PC-9 (cell line): ENCODE measurements at regions not wholly inside any gene's neighbourhood (a gene's known extent, or its start where the extent isn't known, plus 50 kb on each side); places are given as distances from the start of the nearest gene placed in this dataset.

Experiments used
- BruUV-seq: library from RNA; stranded (reverse); fragments of 400-500 nt; replicated peaks from 2 replicates; lab custom pipeline; 2021; lab: Mats Ljungman, UMichigan
- CTCF ChIA-PET: fragments of 300-600 bp; sonication (Branson Sonifier 250); formaldehyde crosslinking; loops from one replicate; lab custom pipeline; 2022; ENCODE audit warnings: antibody characterized with exemption; lab: Charles Lee
- POLR2A ChIA-PET: fragments of 300-600 bp; sonication (Branson Sonifier 250); formaldehyde crosslinking; loops from one replicate; lab custom pipeline; 2022; ENCODE audit warnings: antibody characterized with exemption; ENCODE audit not compliant: unreplicated experiment; lab: Charles Lee
- DNase-seq, 2 experiments: peaks; one replicate each; pipeline versions ENCODE4 v3.0.0 to v3.0.0-alpha.2; 2015 to 2022; ENCODE audit warnings: mixed read lengths in 1 of 2
- H2AFZ ChIP-seq: fragments of 200-600 bp; sonication (generic); 2 replicates; pipeline ENCODE4 v1.8.1; 2017; ENCODE audit warnings: antibody characterized with exemption
- H3F3A ChIP-seq: fragments of 200-600 bp; sonication (generic); 2 replicates; pipeline ENCODE4 v1.8.1; 2017; ENCODE audit warnings: antibody characterized with exemption, mild to moderate bottlenecking, low read depth; ENCODE audit not compliant: insufficient read depth
- H3K27ac ChIP-seq: fragments of 200-600 bp; sonication (generic); 2 replicates; pipeline ENCODE4 v1.6.1; 2016; ENCODE audit warnings: mixed run types
- H3K27me3 ChIP-seq: fragments of 200-600 bp; sonication (generic); 2 replicates; pipeline ENCODE4 v1.6.1; 2016; ENCODE audit warnings: low read depth, mixed run types; ENCODE audit not compliant: insufficient read depth
- H3K36me3 ChIP-seq: fragments of 200-600 bp; sonication (generic); 2 replicates; pipeline ENCODE4 v1.6.1; 2016; ENCODE audit warnings: low read depth, mixed run types
- H3K4me1 ChIP-seq: fragments of 200-600 bp; sonication (generic); replicated peaks from 2 replicates; pipeline ENCODE4 v1.6.1; 2016; ENCODE audit warnings: mixed run types; ENCODE audit not compliant: insufficient read depth
- H3K4me2 ChIP-seq: fragments of 200-600 bp; sonication (generic); 2 replicates; pipeline ENCODE4 v1.6.1; 2017; ENCODE audit warnings: mixed run types
- H3K4me3 ChIP-seq: fragments of 200-600 bp; sonication (generic); 2 replicates; pipeline ENCODE4 v1.6.1; 2016; ENCODE audit warnings: mixed run types
- H3K79me2 ChIP-seq: fragments of 200-600 bp; sonication (generic); 2 replicates; pipeline ENCODE4 v1.6.1; 2017; ENCODE audit warnings: low read depth, mixed run types
- H3K9me2 ChIP-seq: fragments of 200-600 bp; sonication (generic); 2 replicates; pipeline ENCODE4 v1.8.1; 2017; ENCODE audit warnings: mild to moderate bottlenecking; ENCODE audit not compliant: insufficient read depth
- H3K9me3 ChIP-seq: fragments of 200-600 bp; sonication (generic); 2 replicates; pipeline ENCODE4 v1.8.1; 2016; ENCODE audit warnings: low read depth; ENCODE audit not compliant: insufficient read depth
- H4K20me1 ChIP-seq: fragments of 200-600 bp; sonication (generic); 2 replicates; pipeline ENCODE4 v1.8.1; 2017; ENCODE audit not compliant: insufficient read depth
- EZH2 ChIP-seq: fragments of 200-600 bp; sonication (generic); IDR thresholded peaks from 2 replicates; pipeline ENCODE4 v1.8.0; 2017; ENCODE audit warnings: antibody characterized with exemption, low read depth
- intact Hi-C: fragments of 100-400 bp; cut with micrococcal nuclease; formaldehyde crosslinking; loops from one replicate; pipeline ENCODE4 v1.10.0; 2022; ENCODE audit not compliant: unreplicated experiment
- TF ChIP-seq, protein P1 (sequence below): fragments of 200-600 bp; sonication (generic); conservative IDR thresholded peaks from 2 replicates; pipeline ENCODE4 v1.6.1; 2017; ENCODE audit warnings: mixed run types, antibody characterized with exemption, mild to moderate bottlenecking, moderate library complexity

GRCh38 chr1:42038261-42038660 lies 114.9 kb upstream of the GUCA2B start:
- no peaks in the 10 kb centered on the region for H3K36me3 ChIP-seq
- no peak for DNase-seq
- H4K20me1 ChIP-seq = no peaks in the 10 kb centered on the region
- no peak overlapping the region for H3K4me3 ChIP-seq
- no peak overlapping the region for H3K4me2 ChIP-seq
- TF ChIP-seq, protein P1, sequence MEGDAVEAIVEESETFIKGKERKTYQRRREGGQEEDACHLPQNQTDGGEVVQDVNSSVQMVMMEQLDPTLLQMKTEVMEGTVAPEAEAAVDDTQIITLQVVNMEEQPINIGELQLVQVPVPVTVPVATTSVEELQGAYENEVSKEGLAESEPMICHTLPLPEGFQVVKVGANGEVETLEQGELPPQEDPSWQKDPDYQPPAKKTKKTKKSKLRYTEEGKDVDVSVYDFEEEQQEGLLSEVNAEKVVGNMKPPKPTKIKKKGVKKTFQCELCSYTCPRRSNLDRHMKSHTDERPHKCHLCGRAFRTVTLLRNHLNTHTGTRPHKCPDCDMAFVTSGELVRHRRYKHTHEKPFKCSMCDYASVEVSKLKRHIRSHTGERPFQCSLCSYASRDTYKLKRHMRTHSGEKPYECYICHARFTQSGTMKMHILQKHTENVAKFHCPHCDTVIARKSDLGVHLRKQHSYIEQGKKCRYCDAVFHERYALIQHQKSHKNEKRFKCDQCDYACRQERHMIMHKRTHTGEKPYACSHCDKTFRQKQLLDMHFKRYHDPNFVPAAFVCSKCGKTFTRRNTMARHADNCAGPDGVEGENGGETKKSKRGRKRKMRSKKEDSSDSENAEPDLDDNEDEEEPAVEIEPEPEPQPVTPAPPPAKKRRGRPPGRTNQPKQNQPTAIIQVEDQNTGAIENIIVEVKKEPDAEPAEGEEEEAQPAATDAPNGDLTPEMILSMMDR = no peak
- TF ChIP-seq EZH2 = no peak
- H3F3A ChIP-seq = no peaks in the 10 kb centered on the region; the same call in 1 of the 2 replicates
- H3K4me1 ChIP-seq = peaks cover 16% of the 10 kb centered on the region
- POLR2A ChIA-PET = interaction anchor here (0.6 kb wide), 1 partner anchor 113 kb away, joined by 9 read pairs; no protein-coding TSS in a partner anchor
- H3K27me3 ChIP-seq = no peaks in the 10 kb centered on the region
- no peak overlapping the region for H3K27ac ChIP-seq
- no peaks in the 10 kb centered on the region for H3K9me2 ChIP-seq
- BruUV-seq = no TSS peak
- H2AFZ ChIP-seq = no peak overlapping the region
- intact Hi-C loops = loop anchor here (10.0 kb wide), 1 partner anchor 363 kb away; no protein-coding TSS in a partner anchor
- CTCF ChIA-PET = no interaction called here
- no peaks in the 10 kb centered on the region for H3K9me3 ChIP-seq
- peaks cover 17% of the 10 kb centered on the region for H3K79me2 ChIP-seq

GRCh38 chr1:42037586-42037985 lies 115.6 kb upstream of the GUCA2B start:
- Histone ChIP-seq H3K4me2 (no peak overlapping the region), H3K4me3 (no peak overlapping the region), H3K9me2 (no peaks in the 10 kb centered on the region), H2AFZ (no peak overlapping the region), H3K9me3 (no peaks in the 10 kb centered on the region), H3K27me3 (no peaks in the 10 kb centered on the region), H3F3A (no peaks in the 10 kb centered on the region; the same call in 1 of the 2 replicates), H3K36me3 (no peaks in the 10 kb centered on the region), H3K79me2 (peaks cover 24% of the 10 kb centered on the region), H3K4me1 (peaks cover 18% of the 10 kb centered on the region), H3K27ac (no peak overlapping the region), H4K20me1 (no peaks in the 10 kb centered on the region)
- intact Hi-C loops = loop anchor here (10.0 kb wide), 1 partner anchor 363 kb away; no protein-coding TSS in a partner anchor
- ChIA-PET POLR2A (interaction anchor here (0.6 kb wide), 1 partner anchor 114 kb away, joined by 9 read pairs; no protein-coding TSS in a partner anchor), CTCF (no interaction called here)
- BruUV-seq = no TSS peak
- no peak for DNase-seq
- TF ChIP-seq EZH2 = no peak
- TF ChIP-seq, protein P1 = no peak

- no peaks in the 10 kb centered on the region for H3K9me2 ChIP-seq
- no peaks in the 10 kb centered on the region for H3K9me3 ChIP-seq
- TF ChIP-seq, protein P1 = no peak
- TF ChIP-seq EZH2 = no peak
- POLR2A ChIA-PET = no interaction called here
- CTCF ChIA-PET = no interaction called here
- no peak overlapping the region for H3K4me3 ChIP-seq
- H3K4me1 ChIP-seq = peaks cover 18% of the 10 kb centered on the region
- no TSS peak for BruUV-seq
- H3K36me3 ChIP-seq = no peaks in the 10 kb centered on the region
- no peak for DNase-seq
- H3K27me3 ChIP-seq = no peaks in the 10 kb centered on the region
- no peak overlapping the region for H3K27ac ChIP-seq
- no peaks in the 10 kb centered on the region for H4K20me1 ChIP-seq
- H3F3A ChIP-seq = no peaks in the 10 kb centered on the region; the same call in 1 of the 2 replicates
- peaks cover 26% of the 10 kb centered on the region for H3K79me2 ChIP-seq
- intact Hi-C loops = loop anchor here (10.0 kb wide), 1 partner anchor 362 kb away; no protein-coding TSS in a partner anchor
- H3K4me2 ChIP-seq = no peak overlapping the region
- H2AFZ ChIP-seq = no peak overlapping the region
Measured at GRCh38 chr1:42037161-42037560, 116.0 kb upstream of the GUCA2B start.
